CD4-positive, alpha-beta T cell treated with Interleukin-21 for 1 hour (primary cell): ENCODE measurements at regions not wholly inside any gene's neighbourhood (a gene's known extent, or its start where the extent isn't known, plus 50 kb on each side); places are given as distances from the start of the nearest gene placed in this dataset.

Experiments used
- DNase-seq: peaks from one replicate; pipeline ENCODE4 v3.0.0-alpha.2; 2020

GRCh38 chr20:40442181-40442963 lies 246.7 kb downstream of the MAFB start:
- no peak for DNase-seq

- no peak for DNase-seq
These were observed 247.3 kb downstream of the MAFB start for GRCh38 chr20:40441771-40442170.

DNA sequence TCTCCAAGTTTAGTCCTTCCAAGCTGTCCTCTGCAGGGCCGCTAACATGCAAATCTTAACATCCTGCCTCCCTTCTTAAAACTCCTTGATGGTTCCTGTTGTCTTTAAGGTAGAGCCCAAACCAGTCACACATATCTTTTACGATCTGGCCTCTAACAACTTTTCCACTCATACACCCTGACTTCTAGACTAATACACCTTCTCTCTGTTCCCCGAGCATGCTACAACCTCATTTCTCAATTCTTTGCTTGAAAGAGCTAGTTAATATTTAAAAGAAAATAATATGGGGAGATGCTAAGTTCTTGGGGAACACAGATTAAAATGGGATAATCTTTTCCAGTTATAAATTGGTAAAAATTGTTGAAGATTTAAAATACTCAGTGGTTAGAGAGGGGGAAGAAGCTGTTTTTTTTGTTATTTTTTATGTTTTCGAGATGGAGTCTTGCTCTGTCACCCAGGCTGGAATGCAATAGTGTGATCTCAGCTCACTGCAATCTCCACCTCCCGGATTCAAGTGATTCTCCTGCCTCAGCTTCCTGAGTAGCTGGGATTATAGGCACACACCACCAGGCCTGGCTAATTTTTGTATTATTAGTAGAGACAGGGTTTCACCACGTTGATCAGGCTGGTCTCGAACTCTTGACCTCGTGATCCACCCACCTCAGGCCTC lies 250.7 kb downstream of the MAFB start:
- DNase-seq = no peak

- DNase-seq = no peak
These were observed 253.0 kb downstream of the MAFB start for GRCh38 chr20:40436011-40436410.

GRCh38 chr20:40435146-40435895 lies 253.7 kb downstream of the MAFB start:
- no peak for DNase-seq

DNA sequence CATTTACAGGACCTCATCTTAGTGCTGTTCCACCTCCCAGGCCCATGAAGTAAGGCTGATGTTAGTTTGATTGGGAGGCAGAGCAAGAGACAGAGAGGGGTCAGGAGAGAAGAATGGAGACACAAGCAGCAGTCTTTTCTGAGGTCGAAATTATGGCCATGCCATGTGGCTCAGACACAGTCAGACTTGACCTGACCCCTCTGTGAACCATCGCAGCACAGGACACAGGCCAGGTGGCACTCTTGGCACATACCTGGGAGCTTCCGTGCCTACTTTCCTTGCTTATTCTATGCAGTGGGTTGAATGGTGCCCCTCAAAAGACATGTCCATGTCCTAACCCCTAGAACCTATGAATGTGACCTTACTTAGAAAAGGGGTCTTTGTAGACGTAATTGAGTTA lies 254.9 kb downstream of the MAFB start:
- DNase-seq = no peak

GRCh38 chr20:40433341-40433861 lies 255.6 kb downstream of the MAFB start:
- no peak for DNase-seq

DNA sequence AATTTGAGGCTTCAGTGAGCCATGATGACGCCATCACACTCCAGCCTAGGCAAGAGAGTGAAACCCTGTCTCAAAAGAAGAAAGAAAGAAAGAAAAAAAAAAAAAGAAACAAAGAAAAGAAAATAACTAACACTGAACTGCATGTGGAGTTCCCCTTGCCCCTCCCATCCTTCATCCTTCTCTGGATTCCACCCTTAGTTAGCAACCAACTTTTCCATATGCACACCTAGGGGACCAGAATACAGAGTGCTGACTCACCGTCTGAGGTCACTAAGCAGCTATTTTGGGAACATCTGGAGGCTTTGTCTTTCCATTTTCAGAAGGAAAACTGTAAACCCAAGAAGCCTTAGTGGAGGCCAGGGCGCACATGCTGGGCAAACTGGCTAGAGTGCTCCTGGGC lies 257.4 kb downstream of the MAFB start:
- DNase-seq = no peak

- no peak for DNase-seq
These were observed 257.9 kb downstream of the MAFB start for GRCh38 chr20:40431112-40431511.

GRCh38 chr20:40427026-40427425 lies 262.0 kb downstream of the MAFB start:
- DNase-seq = no peak

GRCh38 chr20:40424695-40425094 lies 264.3 kb downstream of the MAFB start:
- DNase-seq = no peak

DNA sequence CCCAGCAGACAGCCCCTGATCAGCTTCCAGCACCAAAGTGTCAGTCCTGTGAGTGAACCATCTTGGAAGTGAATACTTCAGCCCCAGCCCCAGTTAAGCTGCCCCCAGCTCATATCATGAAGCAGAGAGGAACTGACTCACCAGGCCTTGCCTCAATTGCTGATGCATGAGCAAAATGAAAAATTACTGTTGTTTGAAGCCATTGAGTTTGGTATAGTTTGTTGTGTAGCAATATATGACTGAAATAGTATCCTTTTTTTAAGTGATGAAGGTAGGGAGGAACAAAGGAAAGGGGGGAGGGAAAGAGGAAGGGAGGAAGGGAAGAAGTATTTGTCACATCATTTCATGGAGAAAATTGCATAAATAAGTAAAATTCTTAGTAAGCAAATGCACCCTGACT lies 266.4 kb downstream of the MAFB start:
- no peak for DNase-seq

DNA sequence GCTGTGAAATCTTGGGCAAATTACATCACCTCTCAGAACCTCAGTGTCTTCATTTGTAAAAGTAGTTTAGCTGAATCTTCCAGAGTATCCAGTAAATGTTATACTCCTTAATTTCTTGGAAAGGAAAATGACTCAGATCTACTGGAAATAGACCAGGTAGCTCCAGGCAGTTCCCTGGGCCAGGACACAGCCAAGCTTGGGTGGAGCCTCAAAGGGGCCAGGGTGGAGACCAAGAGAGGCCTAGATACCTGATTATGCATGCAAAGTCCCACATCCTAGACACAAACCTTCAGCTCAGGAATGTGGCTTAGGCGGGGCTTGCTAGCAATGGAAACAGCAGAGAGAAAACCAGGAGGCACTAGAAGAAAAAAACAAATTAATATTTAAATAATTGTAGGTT lies 272.8 kb downstream of the MAFB start:
- DNase-seq = no peak

DNA sequence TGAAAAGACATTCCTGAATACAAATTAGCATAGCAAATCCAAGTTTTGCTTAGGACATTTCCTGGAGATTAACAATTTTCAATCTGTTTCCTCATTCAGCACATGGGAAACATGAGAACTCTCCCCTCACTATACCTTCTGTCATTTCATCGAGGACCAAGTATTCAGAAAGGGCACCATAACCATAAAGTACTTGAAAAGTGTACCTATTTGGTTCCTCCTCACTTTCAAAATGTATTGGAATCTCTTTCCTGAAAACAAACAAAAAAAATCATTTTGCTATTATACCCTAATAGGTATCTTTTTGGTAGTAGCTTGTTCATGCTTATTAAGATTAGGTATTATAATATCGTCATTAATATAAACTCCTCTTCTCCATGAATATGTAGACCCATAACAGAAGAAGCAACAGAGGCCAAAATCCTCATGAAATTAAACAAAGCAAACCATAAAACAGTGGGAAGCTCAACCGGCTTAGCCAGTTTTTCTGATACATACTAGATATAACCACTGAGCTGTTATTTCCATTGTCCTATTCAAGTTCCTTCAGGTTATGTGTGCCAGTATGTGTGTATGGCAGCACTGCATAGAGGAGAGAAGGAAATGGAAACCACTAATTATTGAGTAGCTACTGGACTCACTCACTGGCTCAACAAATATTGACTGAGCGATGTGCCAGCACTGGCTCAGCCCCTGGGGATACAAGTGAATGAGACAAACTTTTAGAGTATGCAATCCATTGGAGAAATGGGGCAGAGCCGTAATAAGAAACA lies 274.0 kb downstream of the MAFB start:
- no peak for DNase-seq

DNA sequence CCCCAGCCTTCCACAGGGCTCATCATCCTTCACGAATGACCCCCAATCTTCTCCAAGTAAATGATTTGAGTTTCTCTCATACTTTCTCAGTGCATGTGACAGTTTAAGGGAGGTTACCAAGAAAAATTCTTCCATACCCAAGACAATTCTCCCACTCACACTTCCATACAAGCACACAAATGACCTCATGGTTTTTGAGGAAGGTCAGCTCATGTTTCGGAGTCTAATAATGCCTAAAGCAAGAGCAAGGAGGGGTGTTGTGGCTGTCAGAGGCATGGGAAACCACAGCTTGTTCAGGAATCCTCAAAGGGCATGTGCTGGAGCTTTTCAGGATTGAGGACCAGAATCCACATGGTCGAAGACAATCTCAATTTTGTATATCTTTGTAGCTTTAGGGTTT lies 279.0 kb downstream of the MAFB start:
- DNase-seq = no peak

- DNase-seq = no peak
These were observed 291.6 kb downstream of the MAFB start for GRCh38 chr20:40397467-40397866.

DNA sequence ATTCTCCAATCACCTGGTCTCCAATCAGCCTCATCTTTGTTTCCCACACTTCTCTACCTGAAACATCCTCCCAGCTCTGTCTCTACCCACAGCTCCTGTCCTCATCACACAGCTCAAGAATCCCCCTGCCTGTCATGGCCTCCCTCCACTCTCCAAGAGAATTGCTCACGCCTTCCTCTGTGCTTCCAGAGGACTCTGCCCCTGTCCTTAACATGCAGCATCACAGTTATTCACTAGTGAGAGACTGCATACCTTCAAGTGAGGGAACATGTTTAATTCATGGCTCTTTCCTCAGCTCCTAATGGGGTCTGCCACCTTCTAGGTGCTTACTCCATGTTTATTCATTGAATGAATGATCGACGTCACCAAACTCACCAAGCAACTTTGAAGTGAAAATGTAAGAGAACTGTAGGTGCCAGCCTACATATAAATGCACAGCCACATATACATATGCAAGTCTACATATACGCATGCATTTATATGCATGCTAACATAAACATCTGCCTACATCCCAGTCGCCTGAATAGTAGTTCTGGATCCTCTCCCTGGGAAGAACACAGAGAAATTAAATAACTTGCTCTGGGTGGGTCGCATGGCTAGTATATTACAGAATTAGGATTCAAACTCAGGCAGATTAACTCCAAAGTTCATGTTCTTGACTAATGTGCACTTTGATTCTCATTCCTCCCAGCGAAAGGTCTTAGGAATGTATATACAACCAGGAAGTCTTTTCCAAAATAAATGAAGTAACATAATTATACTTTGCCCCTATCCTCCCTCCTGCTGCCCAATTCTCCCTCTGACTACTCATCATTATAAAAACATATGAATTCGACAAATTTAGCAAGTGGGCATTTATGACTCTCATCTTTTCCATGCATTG lies 295.6 kb downstream of the MAFB start:
- DNase-seq = no peak

DNA sequence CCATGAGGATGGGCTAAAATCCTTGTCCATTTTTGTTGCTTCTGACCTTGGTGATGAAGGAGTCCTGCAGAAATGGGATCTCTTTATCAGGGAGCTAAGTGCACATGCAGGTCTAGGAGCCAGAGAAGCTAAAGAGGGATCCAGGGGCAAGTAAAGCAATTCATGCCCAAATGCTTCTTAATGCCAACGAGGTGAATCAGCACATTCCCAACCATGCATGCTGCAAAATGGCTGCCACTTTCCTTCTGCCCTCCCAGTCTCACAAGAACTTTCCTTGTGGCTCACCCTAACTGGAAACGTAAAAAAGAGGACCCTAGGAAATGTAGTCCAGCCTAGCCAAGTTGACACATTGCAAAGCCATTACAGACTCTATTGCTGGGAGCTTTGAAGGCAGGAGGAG lies 298.4 kb downstream of the MAFB start:
- DNase-seq = no peak

- DNase-seq = no peak
These were observed 318.2 kb downstream of the MAFB start for GRCh38 chr20:40370800-40371199.

DNA sequence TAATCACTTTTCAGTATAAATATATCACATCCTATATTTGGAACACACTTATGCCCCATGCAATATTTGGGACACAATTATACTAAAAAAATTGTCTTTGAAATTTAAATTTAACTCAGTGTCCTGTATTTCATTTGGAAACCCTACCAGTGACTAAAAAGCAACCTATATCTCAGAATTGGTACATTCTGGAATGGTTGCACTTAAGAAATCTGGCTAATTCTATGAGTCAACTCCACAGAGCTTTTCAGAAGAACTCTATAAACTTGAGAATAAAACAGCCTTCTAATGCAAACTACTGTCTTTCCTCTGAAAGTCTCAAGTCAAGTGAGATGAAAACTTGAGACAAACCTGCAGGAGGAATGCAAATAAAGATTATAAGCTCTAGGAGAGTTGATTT lies 320.2 kb downstream of the MAFB start:
- no peak for DNase-seq

DNA sequence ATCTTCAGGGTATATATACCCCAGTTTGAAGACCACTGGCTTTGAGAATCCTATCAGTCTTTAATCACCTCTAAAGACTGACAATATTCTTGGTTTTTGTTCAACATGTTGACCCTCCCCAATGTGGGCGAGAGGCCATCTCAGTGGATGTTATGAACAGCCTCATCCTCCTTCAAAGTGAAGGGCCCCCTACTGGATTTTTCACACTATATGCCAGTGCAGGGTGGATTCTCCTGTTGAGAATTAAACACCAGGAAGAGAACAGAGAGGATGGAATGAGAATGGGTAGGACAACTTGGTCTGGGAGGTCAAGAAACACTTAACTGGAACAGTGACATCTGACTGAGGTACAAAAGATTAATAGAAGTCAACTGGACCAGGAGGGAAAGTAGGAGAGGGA lies 327.1 kb downstream of the MAFB start:
- DNase-seq = no peak
